ENCODE measurements at regions not wholly inside any gene's neighbourhood (a gene's known extent, or its start where the extent isn't known, plus 50 kb on each side); places are given as distances from the start of the nearest gene placed in this dataset.

GRCh38 chr1:36650200-36651065 is 167.7 kb upstream of the CSF3R start:
- peaks cover 10 to 36% of the 10 kb centered on the region in 2 donors for H3K27me3 ChIP-seq (ENCODE audit: control insufficient read depth in 1 of 2, insufficient read depth in 2 of 2, low read length in 2 of 2)
- no peaks in the 10 kb centered on the region for H3K9me3 ChIP-seq (ENCODE audit: control insufficient read depth in 2 of 2, low read length in 2 of 2)
- no peaks in the 10 kb centered on the region for H3K36me3 ChIP-seq (ENCODE audit: control insufficient read depth in 2 of 2, insufficient read depth in 2 of 2, low read length in 2 of 2)
- no peak overlapping the region for H3K27ac ChIP-seq (ENCODE audit: low read length)
- H3K4me1 ChIP-seq (ENCODE audit: control insufficient read depth, insufficient read depth, low read length), result no peaks in the 10 kb centered on the region
- no peak overlapping the region for H3K9ac ChIP-seq (ENCODE audit: low read length in 2 of 2)
- no peak overlapping the region for H3K4me3 ChIP-seq (ENCODE audit: low read length in 2 of 2)

GRCh38 chr1:36645867-36646266 is 163.2 kb upstream of the CSF3R start:
- peaks cover 10 to 23% of the 10 kb centered on the region in 2 donors for H3K27me3 ChIP-seq (ENCODE audit: control insufficient read depth in 1 of 2, insufficient read depth in 2 of 2, low read length in 2 of 2)
- H3K27ac ChIP-seq (ENCODE audit: low read length), result no peak overlapping the region
- no peak overlapping the region for H3K9ac ChIP-seq (ENCODE audit: low read length in 2 of 2)
- no peak overlapping the region for H3K4me3 ChIP-seq (ENCODE audit: low read length in 2 of 2)
- H3K4me1 ChIP-seq (ENCODE audit: control insufficient read depth, insufficient read depth, low read length), result no peaks in the 10 kb centered on the region
- H3K9me3 ChIP-seq (ENCODE audit: control insufficient read depth in 2 of 2, low read length in 2 of 2), result no peaks in the 10 kb centered on the region
- no peaks in the 10 kb centered on the region for H3K36me3 ChIP-seq (ENCODE audit: control insufficient read depth in 2 of 2, insufficient read depth in 2 of 2, low read length in 2 of 2)

- no peaks in the 10 kb centered on the region for H3K9me3 ChIP-seq (ENCODE audit: control insufficient read depth in 2 of 2, low read length in 2 of 2)
- H3K27me3 ChIP-seq (ENCODE audit: control insufficient read depth in 1 of 2, insufficient read depth in 2 of 2, low read length in 2 of 2), result peaks cover 8 to 15% of the 10 kb centered on the region in 2 donors
- H3K27ac ChIP-seq (ENCODE audit: low read length), result no peak overlapping the region
- H3K4me3 ChIP-seq (ENCODE audit: low read length in 2 of 2), result no peak overlapping the region
- no peaks in the 10 kb centered on the region for H3K36me3 ChIP-seq (ENCODE audit: control insufficient read depth in 2 of 2, insufficient read depth in 2 of 2, low read length in 2 of 2)
- H3K9ac ChIP-seq (ENCODE audit: low read length in 2 of 2), result no peak overlapping the region
- no peaks in the 10 kb centered on the region for H3K4me1 ChIP-seq (ENCODE audit: control insufficient read depth, insufficient read depth, low read length)
These were observed 161.8 kb upstream of the CSF3R start for GRCh38 chr1:36644556-36644955.

GRCh38 chr1:36643371-36644270 is 160.9 kb upstream of the CSF3R start:
- no peak overlapping the region for H3K27ac ChIP-seq (ENCODE audit: low read length)
- no peaks in the 10 kb centered on the region for H3K4me1 ChIP-seq (ENCODE audit: control insufficient read depth, insufficient read depth, low read length)
- no peak overlapping the region for H3K4me3 ChIP-seq (ENCODE audit: low read length in 2 of 2)
- H3K27me3 ChIP-seq (ENCODE audit: control insufficient read depth in 1 of 2, insufficient read depth in 2 of 2, low read length in 2 of 2), result peaks cover 6 to 12% of the 10 kb centered on the region in 2 donors
- H3K9me3 ChIP-seq (ENCODE audit: control insufficient read depth in 2 of 2, low read length in 2 of 2), result no peaks in the 10 kb centered on the region
- no peak overlapping the region for H3K9ac ChIP-seq (ENCODE audit: low read length in 2 of 2)
- no peaks in the 10 kb centered on the region for H3K36me3 ChIP-seq (ENCODE audit: control insufficient read depth in 2 of 2, insufficient read depth in 2 of 2, low read length in 2 of 2)

- H3K36me3 ChIP-seq (ENCODE audit: control insufficient read depth in 2 of 2, insufficient read depth in 2 of 2, low read length in 2 of 2), result no peaks in the 10 kb centered on the region
- H3K27me3 ChIP-seq (ENCODE audit: control insufficient read depth in 1 of 2, insufficient read depth in 2 of 2, low read length in 2 of 2), result peaks cover 2 to 12% of the 10 kb centered on the region in 2 donors
- H3K9ac ChIP-seq (ENCODE audit: low read length in 2 of 2), result no peak overlapping the region
- H3K27ac ChIP-seq (ENCODE audit: low read length), result no peak overlapping the region
- no peaks in the 10 kb centered on the region for H3K4me1 ChIP-seq (ENCODE audit: control insufficient read depth, insufficient read depth, low read length)
- H3K9me3 ChIP-seq (ENCODE audit: control insufficient read depth in 2 of 2, low read length in 2 of 2), result no peaks in the 10 kb centered on the region
- H3K4me3 ChIP-seq (ENCODE audit: low read length in 2 of 2), result no peak overlapping the region
These were observed 160.1 kb upstream of the CSF3R start for GRCh38 chr1:36642802-36643201.

- no peak overlapping the region for H3K27ac ChIP-seq (ENCODE audit: low read length)
- H3K9me3 ChIP-seq (ENCODE audit: control insufficient read depth in 2 of 2, low read length in 2 of 2), result no peaks in the 10 kb centered on the region
- H3K27me3 ChIP-seq (ENCODE audit: control insufficient read depth in 1 of 2, insufficient read depth in 2 of 2, low read length in 2 of 2), result peaks cover 2 to 7% of the 10 kb centered on the region in 2 donors
- H3K9ac ChIP-seq (ENCODE audit: low read length in 2 of 2), result no peak overlapping the region
- H3K36me3 ChIP-seq (ENCODE audit: control insufficient read depth in 2 of 2, insufficient read depth in 2 of 2, low read length in 2 of 2), result no peaks in the 10 kb centered on the region
- H3K4me3 ChIP-seq (ENCODE audit: low read length in 2 of 2), result no peak overlapping the region
- no peaks in the 10 kb centered on the region for H3K4me1 ChIP-seq (ENCODE audit: control insufficient read depth, insufficient read depth, low read length)
These were observed 159.1 kb upstream of the CSF3R start for GRCh38 chr1:36641776-36642175.

GRCh38 chr1:36639461-36639860 is 156.7 kb upstream of the CSF3R start:
- Histone ChIP-seq H3K9me3 (ENCODE audit: control insufficient read depth in 2 of 2, low read length in 2 of 2) (no peaks in the 10 kb centered on the region), H3K27ac (ENCODE audit: low read length) (no peak overlapping the region), H3K27me3 (ENCODE audit: control insufficient read depth in 1 of 2, insufficient read depth in 2 of 2, low read length in 2 of 2) (peaks cover 0 to 5% of the 10 kb centered on the region in 2 donors), H3K4me1 (ENCODE audit: control insufficient read depth, insufficient read depth, low read length) (no peaks in the 10 kb centered on the region), H3K9ac (ENCODE audit: low read length in 2 of 2) (no peak overlapping the region), H3K4me3 (ENCODE audit: low read length in 2 of 2) (no peak overlapping the region), H3K36me3 (ENCODE audit: control insufficient read depth in 2 of 2, insufficient read depth in 2 of 2, low read length in 2 of 2) (no peaks in the 10 kb centered on the region)

GRCh38 chr1:36638268-36638667 is 155.6 kb upstream of the CSF3R start:
- H3K9ac ChIP-seq (ENCODE audit: low read length in 2 of 2), result no peak overlapping the region
- no peak overlapping the region for H3K27ac ChIP-seq (ENCODE audit: low read length)
- peaks cover 0 to 5% of the 10 kb centered on the region in 2 donors for H3K27me3 ChIP-seq (ENCODE audit: control insufficient read depth in 1 of 2, insufficient read depth in 2 of 2, low read length in 2 of 2)
- H3K4me3 ChIP-seq (ENCODE audit: low read length in 2 of 2), result no peak overlapping the region
- H3K9me3 ChIP-seq (ENCODE audit: control insufficient read depth in 2 of 2, low read length in 2 of 2), result no peaks in the 10 kb centered on the region
- H3K4me1 ChIP-seq (ENCODE audit: control insufficient read depth, insufficient read depth, low read length), result no peaks in the 10 kb centered on the region
- H3K36me3 ChIP-seq (ENCODE audit: control insufficient read depth in 2 of 2, insufficient read depth in 2 of 2, low read length in 2 of 2), result no peaks in the 10 kb centered on the region

- Histone ChIP-seq H3K36me3 (ENCODE audit: control insufficient read depth in 2 of 2, insufficient read depth in 2 of 2, low read length in 2 of 2) (no peaks in the 10 kb centered on the region), H3K4me3 (ENCODE audit: low read length in 2 of 2) (no peak overlapping the region), H3K9ac (ENCODE audit: low read length in 2 of 2) (no peak overlapping the region), H3K27ac (ENCODE audit: low read length) (no peak overlapping the region), H3K27me3 (ENCODE audit: control insufficient read depth in 1 of 2, insufficient read depth in 2 of 2, low read length in 2 of 2) (peaks cover 0 to 5% of the 10 kb centered on the region in 2 donors), H3K9me3 (ENCODE audit: control insufficient read depth in 2 of 2, low read length in 2 of 2) (no peaks in the 10 kb centered on the region), H3K4me1 (ENCODE audit: control insufficient read depth, insufficient read depth, low read length) (no peaks in the 10 kb centered on the region)
These were observed 153.5 kb upstream of the CSF3R start for GRCh38 chr1:36636206-36636605.

GRCh38 chr1:36635284-36635683 is 152.6 kb upstream of the CSF3R start:
- Histone ChIP-seq H3K4me1 (ENCODE audit: control insufficient read depth, insufficient read depth, low read length) (no peaks in the 10 kb centered on the region), H3K36me3 (ENCODE audit: control insufficient read depth in 2 of 2, insufficient read depth in 2 of 2, low read length in 2 of 2) (no peaks in the 10 kb centered on the region), H3K27ac (ENCODE audit: low read length) (no peak overlapping the region), H3K9ac (ENCODE audit: low read length in 2 of 2) (no peak overlapping the region), H3K9me3 (ENCODE audit: control insufficient read depth in 2 of 2, low read length in 2 of 2) (no peaks in the 10 kb centered on the region), H3K4me3 (ENCODE audit: low read length in 2 of 2) (no peak overlapping the region), H3K27me3 (ENCODE audit: control insufficient read depth in 1 of 2, insufficient read depth in 2 of 2, low read length in 2 of 2) (peaks cover 0 to 5% of the 10 kb centered on the region in 2 donors)

Measured in stomach smooth muscle (tissue), 2 donors.